HEK293 (cell line): ENCODE measurements at regions not wholly inside any gene's neighbourhood (a gene's known extent, or its start where the extent isn't known, plus 50 kb on each side); places are given as distances from the start of the nearest gene placed in this dataset.

ENCODE experiments used
- CTCF ChIP-seq: fragments of 450-650 bp; formaldehyde crosslinking; IDR thresholded peaks from 2 replicates; pipeline ENCODE4 v1.5.1; 2016; ENCODE audit warnings: missing biosample characterization, missing genetic modification characterization
- PBX3 ChIP-seq: sonication (generic); formaldehyde crosslinking; IDR thresholded peaks from 2 replicates; pipeline ENCODE4 v1.8.1; 2022; ENCODE audit warnings: mild to moderate bottlenecking, moderate library complexity, missing genetic modification reagents
- RBAK ChIP-seq: fragments of 450-650 bp; formaldehyde crosslinking; IDR thresholded peaks from 2 replicates; pipeline ENCODE4 v1.5.1; 2016; ENCODE audit warnings: missing biosample characterization, missing genetic modification characterization
- ZBTB7A ChIP-seq: fragments of 450-650 bp; formaldehyde crosslinking; IDR thresholded peaks from 2 replicates; pipeline ENCODE4 v1.5.1; 2016; ENCODE audit warnings: low read depth, missing biosample characterization, missing genetic modification characterization

GRCh38 chr7:131652934-131653333, 96.5 kb upstream of the PODXL start:
- TF ChIP-seq RBAK (no peak), PBX3 (CRISPR knock-in tag) (no peak), CTCF (tag by site-specific recombination) (no peak), ZBTB7A (tag by site-specific recombination) (no peak)
